ENCODE measurements at regions not wholly inside any gene's neighbourhood (a gene's known extent, or its start where the extent isn't known, plus 50 kb on each side); places are given as distances from the start of the nearest gene placed in this dataset.
A peak's percentile ranks its signal among the peaks of the same experiment; 100 is the strongest.

GRCh38 chr3:167885277-167885676, 149.8 kb downstream of the SERPINI1 start:
- no peak for TF ChIP-seq CTCF (IDR thresholded peaks at IDR 0.05; ENCODE audit: insufficient read depth, low read depth, low read length, missing control alignments)
- no peak overlapping the region for H3K4me3 ChIP-seq (ENCODE audit: low read depth, low read length)
- DNase-seq (ENCODE audit: low read depth) = no peak

GRCh38 chr3:167884481-167884880, 149.0 kb downstream of the SERPINI1 start:
- TF ChIP-seq CTCF (IDR thresholded peaks at IDR 0.05; ENCODE audit: insufficient read depth, low read depth, low read length, missing control alignments) = no peak
- no peak for DNase-seq (ENCODE audit: low read depth)
- H3K4me3 ChIP-seq (ENCODE audit: low read depth, low read length) = no peak overlapping the region

GRCh38 chr3:167883452-167883851, 147.9 kb downstream of the SERPINI1 start:
- no peak overlapping the region for H3K4me3 ChIP-seq (ENCODE audit: low read depth, low read length)
- no peak for DNase-seq (ENCODE audit: low read depth)
- TF ChIP-seq CTCF (IDR thresholded peaks at IDR 0.05; ENCODE audit: insufficient read depth, low read depth, low read length, missing control alignments) = no peak

- DNase-seq (ENCODE audit: low read depth) = peak; percentile 57
Observed at GRCh38 chr3:167882057-167882667, 146.6 kb downstream of the SERPINI1 start.

GRCh38 chr3:167880183-167880582, 144.7 kb downstream of the SERPINI1 start:
- no peak for TF ChIP-seq CTCF (IDR thresholded peaks at IDR 0.05; ENCODE audit: insufficient read depth, low read depth, low read length, missing control alignments)
- DNase-seq (ENCODE audit: low read depth) = no peak
- H3K4me3 ChIP-seq (ENCODE audit: low read depth, low read length) = no peak overlapping the region

More at GRCh38 chr3:167882057-167882667, 146.6 kb downstream of the SERPINI1 start:
- peak; percentile 43 for TF ChIP-seq CTCF (IDR thresholded peaks at IDR 0.05; ENCODE audit: insufficient read depth, low read depth, low read length, missing control alignments)
- H3K4me3 ChIP-seq (ENCODE audit: low read depth, low read length) = no peak overlapping the region

GRCh38 chr3:167876620-167877281, 141.2 kb downstream of the SERPINI1 start:
- H3K4me3 ChIP-seq (ENCODE audit: low read depth, low read length) = no peak overlapping the region
- DNase-seq (ENCODE audit: low read depth) = no peak

More at GRCh38 chr3:167876620-167877281, 141.2 kb downstream of the SERPINI1 start:
- no peak for TF ChIP-seq CTCF (IDR thresholded peaks at IDR 0.05; ENCODE audit: insufficient read depth, low read depth, low read length, missing control alignments)

Data from GM12865 (cell line).